ENCODE measurements at regions not wholly inside any gene's neighbourhood (a gene's known extent, or its start where the extent isn't known, plus 50 kb on each side); places are given as distances from the start of the nearest gene placed in this dataset.
"Not testable (repeated sequence)": the region's sequence is repeated elsewhere in the genome, so short reads cannot be mapped to it uniquely, and the experiment has no call there.

DNA sequence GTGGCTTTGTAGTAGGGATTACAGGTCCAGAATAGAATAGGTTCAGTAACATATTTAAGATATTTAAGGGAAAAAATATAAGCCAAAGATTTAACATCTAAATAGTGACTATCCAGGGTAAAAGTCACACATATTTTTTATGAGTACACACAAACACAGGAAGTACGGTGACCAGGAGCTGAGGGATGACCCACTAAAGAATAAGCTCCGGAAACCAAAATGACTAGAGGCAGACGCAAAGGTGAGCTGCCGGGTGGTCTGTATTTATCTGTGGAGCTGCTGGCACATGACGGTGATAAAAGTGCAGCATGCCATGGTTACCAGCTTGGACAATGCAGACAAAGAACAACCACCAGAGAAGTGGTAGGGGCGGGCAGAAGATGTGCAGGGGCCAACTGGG, 73.9 kb upstream of the FBXO28 start:
- TF ChIP-seq EZH2 (IDR thresholded peaks at IDR 0.05; ENCODE audit: insufficient read depth, poor library complexity, severe bottlenecking); EZH2phosphoT487 (IDR thresholded peaks at IDR 0.05; ENCODE audit: insufficient read depth, low read depth): not testable (repeated sequence)
